DMS114 treated with DMSO at 0.1 percent for 48 hours (cell line): ENCODE measurements at regions not wholly inside any gene's neighbourhood (a gene's known extent, or its start where the extent isn't known, plus 50 kb on each side); places are given as distances from the start of the nearest gene placed in this dataset.

Source experiments
- DNase-seq: peaks from one replicate; lab custom pipeline; 2025; ENCODE audit not compliant: unreplicated experiment; lab: John Stamatoyannopoulos, UW

GRCh38 chr5:148708854-148709253 is 54.5 kb upstream of the HTR4 start:
- DNase-seq: no peak

GRCh38 chr5:148711961-148712360 is 57.6 kb upstream of the HTR4 start:
- no peak for DNase-seq

GRCh38 chr5:148713735-148714508 is 59.6 kb upstream of the HTR4 start:
- DNase-seq: no peak

- DNase-seq: no peak
Measured at GRCh38 chr5:148716716-148717115, 62.4 kb upstream of the HTR4 start.

GRCh38 chr5:148717668-148718067 is 63.3 kb upstream of the HTR4 start:
- no peak for DNase-seq

GRCh38 chr5:148719605-148720004 is 65.3 kb upstream of the HTR4 start:
- DNase-seq: no peak

- no peak for DNase-seq
Measured at GRCh38 chr5:148720257-148720656, 65.9 kb upstream of the HTR4 start.

- no peak for DNase-seq
Measured at GRCh38 chr5:148723143-148723542, 68.8 kb upstream of the HTR4 start.

GRCh38 chr5:148725675-148726074 is 71.3 kb upstream of the HTR4 start:
- DNase-seq: no peak

- DNase-seq: peak; percentile 23
Measured at GRCh38 chr5:148729182-148729581, 74.9 kb upstream of the HTR4 start.

- DNase-seq: no peak
Measured at GRCh38 chr5:148730270-148730669, 75.9 kb upstream of the HTR4 start.

- DNase-seq: peak; percentile 88
Measured at GRCh38 chr5:148730942-148731898, 76.9 kb upstream of the HTR4 start.

- DNase-seq: no peak
Measured at GRCh38 chr5:148732692-148733091, 78.4 kb upstream of the HTR4 start.

- peak; percentile 59 for DNase-seq
Measured at GRCh38 chr5:148733601-148734438, 79.5 kb upstream of the HTR4 start.

GRCh38 chr5:148734518-148734917 is 80.2 kb upstream of the HTR4 start:
- no peak for DNase-seq

- DNase-seq: no peak
Measured at GRCh38 chr5:148735301-148735835, 81.0 kb upstream of the HTR4 start.

- no peak for DNase-seq
Measured at GRCh38 chr5:148739023-148739422, 84.7 kb upstream of the HTR4 start.

GRCh38 chr5:148739524-148739923 is 85.2 kb upstream of the HTR4 start:
- no peak for DNase-seq

GRCh38 chr5:148740079-148740858 is 85.9 kb upstream of the HTR4 start:
- DNase-seq: no peak
